ENCODE measurements at regions not wholly inside any gene's neighbourhood (a gene's known extent, or its start where the extent isn't known, plus 50 kb on each side); places are given as distances from the start of the nearest gene placed in this dataset.

DNA sequence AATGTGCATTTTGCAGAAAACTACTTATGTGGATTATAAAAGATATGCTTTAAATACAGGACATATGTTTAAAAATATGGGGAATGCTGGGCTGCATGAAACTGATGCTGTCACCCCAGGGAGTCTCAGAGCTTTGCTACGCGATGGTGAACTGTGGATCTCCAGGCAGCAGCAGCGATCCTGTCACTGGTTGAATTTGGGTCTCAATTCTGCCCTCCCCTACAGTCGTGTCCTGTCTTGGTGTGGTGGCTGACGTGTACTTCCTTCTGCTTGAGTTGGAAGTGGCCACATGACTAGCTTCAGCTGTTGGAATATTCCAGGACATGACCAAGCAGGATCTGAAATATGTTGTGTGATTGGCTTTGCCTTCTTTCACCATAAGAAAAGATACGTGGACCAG lies 222.9 kb upstream of the AJAP1 start:
- TF ChIP-seq, protein P1, sequence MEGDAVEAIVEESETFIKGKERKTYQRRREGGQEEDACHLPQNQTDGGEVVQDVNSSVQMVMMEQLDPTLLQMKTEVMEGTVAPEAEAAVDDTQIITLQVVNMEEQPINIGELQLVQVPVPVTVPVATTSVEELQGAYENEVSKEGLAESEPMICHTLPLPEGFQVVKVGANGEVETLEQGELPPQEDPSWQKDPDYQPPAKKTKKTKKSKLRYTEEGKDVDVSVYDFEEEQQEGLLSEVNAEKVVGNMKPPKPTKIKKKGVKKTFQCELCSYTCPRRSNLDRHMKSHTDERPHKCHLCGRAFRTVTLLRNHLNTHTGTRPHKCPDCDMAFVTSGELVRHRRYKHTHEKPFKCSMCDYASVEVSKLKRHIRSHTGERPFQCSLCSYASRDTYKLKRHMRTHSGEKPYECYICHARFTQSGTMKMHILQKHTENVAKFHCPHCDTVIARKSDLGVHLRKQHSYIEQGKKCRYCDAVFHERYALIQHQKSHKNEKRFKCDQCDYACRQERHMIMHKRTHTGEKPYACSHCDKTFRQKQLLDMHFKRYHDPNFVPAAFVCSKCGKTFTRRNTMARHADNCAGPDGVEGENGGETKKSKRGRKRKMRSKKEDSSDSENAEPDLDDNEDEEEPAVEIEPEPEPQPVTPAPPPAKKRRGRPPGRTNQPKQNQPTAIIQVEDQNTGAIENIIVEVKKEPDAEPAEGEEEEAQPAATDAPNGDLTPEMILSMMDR (IDR thresholded peaks at IDR 0.05): no peak
- TF ChIP-seq POLR2A (IDR thresholded peaks at IDR 0.05): no peak

Measured in thyroid gland (tissue), 4 donors.